Ovary (tissue), 7 donors: ENCODE measurements at regions not wholly inside any gene's neighbourhood (a gene's known extent, or its start where the extent isn't known, plus 50 kb on each side); places are given as distances from the start of the nearest gene placed in this dataset.

ENCODE experiments used
- DNase-seq, 5 donors: peaks; one replicate each; pipeline ENCODE4 v3.0.0-alpha.2; 2019 to 2020
- H3K27ac ChIP-seq, 2 donors: fragments of 200-600 bp; one replicate each; pipeline versions ENCODE4 v1.5.1 to v1.8.0; 2019 to 2022
- H3K27me3 ChIP-seq: fragments of 200-600 bp; one replicate; pipeline ENCODE4 v1.8.0; 2022
- H3K36me3 ChIP-seq: fragments of 200-600 bp; sonication (generic); one replicate; pipeline ENCODE4 v1.5.1; 2019
- H3K4me1 ChIP-seq: one replicate; pipeline ENCODE4 v1.8.1; 2013; ENCODE audit warnings: mild to moderate bottlenecking, moderate library complexity; ENCODE audit not compliant: insufficient read depth
- H3K4me3 ChIP-seq: fragments of 200-600 bp; sonication (generic); one replicate; pipeline ENCODE4 v1.5.1; 2017
- H3K9me3 ChIP-seq, 2 donors: fragments of 200-600 bp in 1 of 2; sonication (generic) in 1 of 2; one replicate each; pipeline versions ENCODE4 v1.5.1 to v1.8.1; 2013 to 2019; ENCODE audit warnings: mild to moderate bottlenecking in 1 of 2, moderate library complexity in 1 of 2
- EP300 ChIP-seq: sonication (generic); formaldehyde crosslinking; IDR thresholded peaks from one replicate; pipeline ENCODE4 v1.6.1; 2017; ENCODE audit warnings: antibody characterized with exemption
- POLR2A ChIP-seq: fragments of 450-650 bp; IDR thresholded peaks from one replicate; pipeline ENCODE4 v1.6.1; 2017; ENCODE audit warnings: antibody characterized with exemption, mild to moderate bottlenecking, moderate library complexity
- WGBS, 3 donors: extraction: QIAGEN DNeasy Blood & Tissue Kit in 1 of 3; methylation state at CpG; one replicate each; pipeline versions ENCODE4 v1.1.5 to v1.1.7; 2013 to 2017; 5-methylcytosine and 5-hydroxymethylcytosine counted together
- intact Hi-C, 4 donors: fragments of 100-400 bp; cut with DNase I; formaldehyde crosslinking; loops; one replicate each; pipeline versions ENCODE4 v1.11.0 to v1.15.1; 2022 to 2023
- TF ChIP-seq, protein P1 (sequence below), 3 donors: fragments of 450-650 bp in 2 of 3; fragments of 200-600 bp in 1 of 3; IDR thresholded peaks; one replicate each; pipeline versions ENCODE4 v1.5.1 to v1.8.0; 2016 to 2022; ENCODE audit warnings: antibody characterized with exemption in 3 of 3, mild to moderate bottlenecking in 1 of 3
- donor health status: DM: no; HTN: no; CAD: no; lungs with moderate emphysema.
- donor health status: DM: no; HTN: no; CAD: no.
- donor health status: Bipolar disorder and iron deficiency.
- donor health status: DM: no; HTN: no; CAD: no.
- donor health status: DM: yes; HTN: yes; CAD: no.

DNA sequence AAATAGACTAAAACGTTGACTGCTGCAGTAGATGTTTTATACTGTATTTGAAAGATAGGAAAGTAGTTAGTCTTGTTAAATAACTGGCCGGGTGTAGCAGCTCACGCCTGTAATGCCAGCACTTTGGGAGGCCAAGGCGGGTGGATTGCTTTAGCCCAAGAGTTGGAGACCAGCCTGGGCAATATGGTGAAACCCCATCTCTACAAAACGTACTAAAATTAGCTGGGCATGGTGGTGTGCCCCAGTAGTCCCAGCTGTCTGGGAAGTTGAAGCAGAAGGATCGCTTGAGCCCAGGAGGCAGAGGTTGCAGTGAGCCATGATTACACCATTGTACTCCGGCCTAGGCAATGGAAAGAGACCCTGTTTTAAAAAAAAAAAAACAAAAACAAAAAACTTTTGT lies 60.5 kb upstream of the ULK4 start:
- intact Hi-C loops, result no loop called here
- H3K27me3 ChIP-seq, result no peaks in the 10 kb centered on the region
- TF ChIP-seq POLR2A (no peak), EP300 (no peak)
- TF ChIP-seq, protein P1, sequence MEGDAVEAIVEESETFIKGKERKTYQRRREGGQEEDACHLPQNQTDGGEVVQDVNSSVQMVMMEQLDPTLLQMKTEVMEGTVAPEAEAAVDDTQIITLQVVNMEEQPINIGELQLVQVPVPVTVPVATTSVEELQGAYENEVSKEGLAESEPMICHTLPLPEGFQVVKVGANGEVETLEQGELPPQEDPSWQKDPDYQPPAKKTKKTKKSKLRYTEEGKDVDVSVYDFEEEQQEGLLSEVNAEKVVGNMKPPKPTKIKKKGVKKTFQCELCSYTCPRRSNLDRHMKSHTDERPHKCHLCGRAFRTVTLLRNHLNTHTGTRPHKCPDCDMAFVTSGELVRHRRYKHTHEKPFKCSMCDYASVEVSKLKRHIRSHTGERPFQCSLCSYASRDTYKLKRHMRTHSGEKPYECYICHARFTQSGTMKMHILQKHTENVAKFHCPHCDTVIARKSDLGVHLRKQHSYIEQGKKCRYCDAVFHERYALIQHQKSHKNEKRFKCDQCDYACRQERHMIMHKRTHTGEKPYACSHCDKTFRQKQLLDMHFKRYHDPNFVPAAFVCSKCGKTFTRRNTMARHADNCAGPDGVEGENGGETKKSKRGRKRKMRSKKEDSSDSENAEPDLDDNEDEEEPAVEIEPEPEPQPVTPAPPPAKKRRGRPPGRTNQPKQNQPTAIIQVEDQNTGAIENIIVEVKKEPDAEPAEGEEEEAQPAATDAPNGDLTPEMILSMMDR (IDR thresholded peaks at IDR 0.05), result no peak
- DNase-seq, result no peak
- 25 to 47% (median 35%) methylated on average over 7 of the region's 7 CpGs for WGBS, 3 donors
- H3K4me1 ChIP-seq, result peaks cover 20% of the 10 kb centered on the region
- no peaks in the 10 kb centered on the region for H3K36me3 ChIP-seq
- no peaks in the 10 kb centered on the region for H3K9me3 ChIP-seq
- no peak overlapping the region for H3K4me3 ChIP-seq
- H3K27ac ChIP-seq, result peak overlapping the region in 1 of 2 donors; percentile 34

- no peaks in the 10 kb centered on the region for H3K27me3 ChIP-seq
- 16 to 27% (median 26%) methylated on average over 2 of the region's 2 CpGs for WGBS, 3 donors
- H3K36me3 ChIP-seq, result no peaks in the 10 kb centered on the region
- H3K4me3 ChIP-seq, result no peak overlapping the region
- no peaks in the 10 kb centered on the region for H3K9me3 ChIP-seq
- TF ChIP-seq, protein P1 (IDR thresholded peaks at IDR 0.05), result no peak
- DNase-seq, result no peak
- intact Hi-C loops, result no loop called here
- H3K4me1 ChIP-seq, result peaks cover 18% of the 10 kb centered on the region
- H3K27ac ChIP-seq, result no peak overlapping the region
These were observed 58.9 kb upstream of the ULK4 start for GRCh38 chr3:42020684-42021307.

GRCh38 chr3:42019953-42020260 lies 58.0 kb upstream of the ULK4 start:
- TF ChIP-seq, protein P1 (IDR thresholded peaks at IDR 0.05), result no peak
- TF ChIP-seq EP300 (no peak), POLR2A (no peak)
- Histone ChIP-seq H3K36me3 (no peaks in the 10 kb centered on the region), H3K9me3 (no peaks in the 10 kb centered on the region), H3K4me3 (no peak overlapping the region), H3K4me1 (peaks cover 21% of the 10 kb centered on the region), H3K27ac (no peak overlapping the region), H3K27me3 (no peaks in the 10 kb centered on the region)
- 92 to 95% (median 94%) methylated on average over 5 of the region's 5 CpGs for WGBS, 3 donors
- intact Hi-C loops, result loop anchor here in 2 of 4 donors (10.0 kb wide), 2 partner anchors 55 to 75 kb away; partner anchors contain the start of genes TRAK1 (in 1 of the 2) and ULK4 (in 1 of the 2)
- DNase-seq, result no peak

GRCh38 chr3:42019144-42019952 lies 57.4 kb upstream of the ULK4 start:
- H3K27ac ChIP-seq, result no peak overlapping the region
- no peak overlapping the region for H3K4me3 ChIP-seq
- no peaks in the 10 kb centered on the region for H3K36me3 ChIP-seq
- intact Hi-C loops, result loop anchor here in 2 of 4 donors (10.0 kb wide), 2 partner anchors 55 to 75 kb away; partner anchors contain the start of genes TRAK1 (in 1 of the 2) and ULK4 (in 1 of the 2)
- no peaks in the 10 kb centered on the region for H3K27me3 ChIP-seq
- H3K9me3 ChIP-seq, result no peaks in the 10 kb centered on the region
- TF ChIP-seq, protein P1 (IDR thresholded peaks at IDR 0.05), result no peak
- no peak for TF ChIP-seq EP300
- no peak for TF ChIP-seq POLR2A
- 51 to 59% (median 54%) methylated on average over 6 of the region's 6 CpGs for WGBS, 3 donors
- H3K4me1 ChIP-seq, result peaks cover 22% of the 10 kb centered on the region
- DNase-seq, result peak in 2 of 5 donors; percentile 33 to 40
